PC-9 (cell line): ENCODE measurements at regions not wholly inside any gene's neighbourhood (a gene's known extent, or its start where the extent isn't known, plus 50 kb on each side); places are given as distances from the start of the nearest gene placed in this dataset.

Experiments
- BruUV-seq: library from RNA; stranded (reverse); fragments of 400-500 nt; replicated peaks from 2 replicates; lab custom pipeline; 2021; lab: Mats Ljungman, UMichigan
- CTCF ChIA-PET: fragments of 300-600 bp; sonication (Branson Sonifier 250); formaldehyde crosslinking; loops from one replicate; lab custom pipeline; 2022; ENCODE audit warnings: antibody characterized with exemption; lab: Charles Lee
- POLR2A ChIA-PET: fragments of 300-600 bp; sonication (Branson Sonifier 250); formaldehyde crosslinking; loops from one replicate; lab custom pipeline; 2022; ENCODE audit warnings: antibody characterized with exemption; ENCODE audit not compliant: unreplicated experiment; lab: Charles Lee
- DNase-seq, 2 experiments: peaks; one replicate each; pipeline versions ENCODE4 v3.0.0 to v3.0.0-alpha.2; 2015 to 2022; ENCODE audit warnings: mixed read lengths in 1 of 2
- H2AFZ ChIP-seq: fragments of 200-600 bp; sonication (generic); 2 replicates; pipeline ENCODE4 v1.8.1; 2017; ENCODE audit warnings: antibody characterized with exemption
- H3F3A ChIP-seq: fragments of 200-600 bp; sonication (generic); 2 replicates; pipeline ENCODE4 v1.8.1; 2017; ENCODE audit warnings: antibody characterized with exemption, mild to moderate bottlenecking, low read depth; ENCODE audit not compliant: insufficient read depth
- H3K27ac ChIP-seq: fragments of 200-600 bp; sonication (generic); 2 replicates; pipeline ENCODE4 v1.6.1; 2016; ENCODE audit warnings: mixed run types
- H3K27me3 ChIP-seq: fragments of 200-600 bp; sonication (generic); 2 replicates; pipeline ENCODE4 v1.6.1; 2016; ENCODE audit warnings: low read depth, mixed run types; ENCODE audit not compliant: insufficient read depth
- H3K36me3 ChIP-seq: fragments of 200-600 bp; sonication (generic); 2 replicates; pipeline ENCODE4 v1.6.1; 2016; ENCODE audit warnings: low read depth, mixed run types
- H3K4me1 ChIP-seq: fragments of 200-600 bp; sonication (generic); replicated peaks from 2 replicates; pipeline ENCODE4 v1.6.1; 2016; ENCODE audit warnings: mixed run types; ENCODE audit not compliant: insufficient read depth
- H3K4me2 ChIP-seq: fragments of 200-600 bp; sonication (generic); 2 replicates; pipeline ENCODE4 v1.6.1; 2017; ENCODE audit warnings: mixed run types
- H3K4me3 ChIP-seq: fragments of 200-600 bp; sonication (generic); 2 replicates; pipeline ENCODE4 v1.6.1; 2016; ENCODE audit warnings: mixed run types
- H3K79me2 ChIP-seq: fragments of 200-600 bp; sonication (generic); 2 replicates; pipeline ENCODE4 v1.6.1; 2017; ENCODE audit warnings: low read depth, mixed run types
- H3K9me2 ChIP-seq: fragments of 200-600 bp; sonication (generic); 2 replicates; pipeline ENCODE4 v1.8.1; 2017; ENCODE audit warnings: mild to moderate bottlenecking; ENCODE audit not compliant: insufficient read depth
- H3K9me3 ChIP-seq: fragments of 200-600 bp; sonication (generic); 2 replicates; pipeline ENCODE4 v1.8.1; 2016; ENCODE audit warnings: low read depth; ENCODE audit not compliant: insufficient read depth
- H4K20me1 ChIP-seq: fragments of 200-600 bp; sonication (generic); 2 replicates; pipeline ENCODE4 v1.8.1; 2017; ENCODE audit not compliant: insufficient read depth
- EZH2 ChIP-seq: fragments of 200-600 bp; sonication (generic); IDR thresholded peaks from 2 replicates; pipeline ENCODE4 v1.8.0; 2017; ENCODE audit warnings: antibody characterized with exemption, low read depth
- intact Hi-C: fragments of 100-400 bp; cut with micrococcal nuclease; formaldehyde crosslinking; loops from one replicate; pipeline ENCODE4 v1.10.0; 2022; ENCODE audit not compliant: unreplicated experiment
- TF ChIP-seq, protein P1 (sequence below): fragments of 200-600 bp; sonication (generic); conservative IDR thresholded peaks from 2 replicates; pipeline ENCODE4 v1.6.1; 2017; ENCODE audit warnings: mixed run types, antibody characterized with exemption, mild to moderate bottlenecking, moderate library complexity

- Histone ChIP-seq H3K27me3 (peaks cover 71% of the 10 kb centered on the region), H3K4me1 (no peaks in the 10 kb centered on the region), H3K79me2 (no peaks in the 10 kb centered on the region), H3K4me3 (no peak overlapping the region), H3K9me2 (no peaks in the 10 kb centered on the region), H3K36me3 (no peaks in the 10 kb centered on the region), H2AFZ (no peak overlapping the region), H3K4me2 (no peak overlapping the region), H3F3A (no peaks in the 10 kb centered on the region), H4K20me1 (no peaks in the 10 kb centered on the region), H3K27ac (no peak overlapping the region), H3K9me3 (no peaks in the 10 kb centered on the region)
- no peak for DNase-seq
- POLR2A ChIA-PET, result no interaction called here
- TF ChIP-seq EZH2, result no peak
- TF ChIP-seq, protein P1, sequence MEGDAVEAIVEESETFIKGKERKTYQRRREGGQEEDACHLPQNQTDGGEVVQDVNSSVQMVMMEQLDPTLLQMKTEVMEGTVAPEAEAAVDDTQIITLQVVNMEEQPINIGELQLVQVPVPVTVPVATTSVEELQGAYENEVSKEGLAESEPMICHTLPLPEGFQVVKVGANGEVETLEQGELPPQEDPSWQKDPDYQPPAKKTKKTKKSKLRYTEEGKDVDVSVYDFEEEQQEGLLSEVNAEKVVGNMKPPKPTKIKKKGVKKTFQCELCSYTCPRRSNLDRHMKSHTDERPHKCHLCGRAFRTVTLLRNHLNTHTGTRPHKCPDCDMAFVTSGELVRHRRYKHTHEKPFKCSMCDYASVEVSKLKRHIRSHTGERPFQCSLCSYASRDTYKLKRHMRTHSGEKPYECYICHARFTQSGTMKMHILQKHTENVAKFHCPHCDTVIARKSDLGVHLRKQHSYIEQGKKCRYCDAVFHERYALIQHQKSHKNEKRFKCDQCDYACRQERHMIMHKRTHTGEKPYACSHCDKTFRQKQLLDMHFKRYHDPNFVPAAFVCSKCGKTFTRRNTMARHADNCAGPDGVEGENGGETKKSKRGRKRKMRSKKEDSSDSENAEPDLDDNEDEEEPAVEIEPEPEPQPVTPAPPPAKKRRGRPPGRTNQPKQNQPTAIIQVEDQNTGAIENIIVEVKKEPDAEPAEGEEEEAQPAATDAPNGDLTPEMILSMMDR, result no peak
- intact Hi-C loops, result no loop called here
- no TSS peak for BruUV-seq
- CTCF ChIA-PET, result no interaction called here
These were observed 313.1 kb downstream of the MAF start for GRCh38 chr16:79287424-79287917.

DNA sequence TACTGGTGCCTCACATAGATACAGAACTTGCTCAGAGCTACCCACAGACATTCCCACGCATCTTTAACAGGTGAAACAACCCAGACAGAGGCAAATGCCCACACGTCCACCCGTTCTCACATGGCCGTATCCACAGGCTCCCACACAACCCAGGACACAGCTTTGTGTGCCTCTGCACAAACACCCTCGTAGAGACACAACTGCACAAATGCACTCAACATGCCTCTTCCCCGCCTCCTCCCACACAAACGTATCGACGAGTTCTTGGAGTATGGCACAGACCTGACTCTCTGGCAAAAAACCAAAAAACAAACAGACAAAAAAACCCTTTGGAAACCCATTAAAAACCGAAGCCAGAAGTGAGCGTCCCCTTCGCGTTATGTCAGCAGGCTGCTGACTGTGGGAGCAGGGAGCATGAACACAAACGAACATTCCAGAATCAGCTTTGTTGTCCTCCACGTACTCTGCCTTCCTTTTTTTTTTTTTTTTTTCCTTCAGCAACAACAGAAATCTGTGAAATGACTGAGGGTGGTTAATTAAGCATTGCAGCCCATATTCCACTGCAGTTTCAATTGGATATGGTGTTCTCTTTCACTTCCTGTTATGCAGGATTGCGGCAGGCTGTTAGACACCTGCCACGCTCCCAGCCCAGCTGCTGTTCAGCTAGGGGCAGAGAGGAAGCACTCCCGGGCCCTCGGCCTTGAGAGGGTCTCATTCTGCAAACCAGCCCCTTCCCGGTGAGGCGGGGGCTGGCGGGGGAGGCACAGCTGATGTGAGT, 313.7 kb downstream of the MAF start:
- CTCF ChIA-PET, result no interaction called here
- Histone ChIP-seq H4K20me1 (no peaks in the 10 kb centered on the region), H3F3A (no peaks in the 10 kb centered on the region), H3K4me2 (no peak overlapping the region), H3K4me1 (no peaks in the 10 kb centered on the region), H2AFZ (no peak overlapping the region), H3K27ac (no peak overlapping the region), H3K9me2 (no peaks in the 10 kb centered on the region), H3K4me3 (no peak overlapping the region), H3K36me3 (no peaks in the 10 kb centered on the region), H3K9me3 (no peaks in the 10 kb centered on the region), H3K79me2 (no peaks in the 10 kb centered on the region), H3K27me3 (peaks cover 75% of the 10 kb centered on the region)
- DNase-seq, result no peak
- TF ChIP-seq EZH2, result no peak
- TF ChIP-seq, protein P1, result no peak
- no TSS peak for BruUV-seq
- intact Hi-C loops, result no loop called here
- POLR2A ChIA-PET, result no interaction called here

GRCh38 chr16:79284766-79285165, 315.8 kb downstream of the MAF start:
- ChIA-PET CTCF (no interaction called here), POLR2A (no interaction called here)
- Histone ChIP-seq H3K27ac (no peak overlapping the region), H3K4me3 (no peak overlapping the region), H3K36me3 (no peaks in the 10 kb centered on the region), H3K79me2 (no peaks in the 10 kb centered on the region), H3K9me2 (no peaks in the 10 kb centered on the region), H3K4me1 (no peaks in the 10 kb centered on the region), H2AFZ (no peak overlapping the region), H3K4me2 (no peak overlapping the region), H3F3A (no peaks in the 10 kb centered on the region), H3K9me3 (no peaks in the 10 kb centered on the region), H3K27me3 (peaks cover 79% of the 10 kb centered on the region), H4K20me1 (no peaks in the 10 kb centered on the region)
- DNase-seq, result no peak
- no peak for TF ChIP-seq EZH2
- TF ChIP-seq, protein P1, result no peak
- intact Hi-C loops, result no loop called here
- no TSS peak for BruUV-seq
